Stomach (tissue), 8 donors: ENCODE measurements at regions not wholly inside any gene's neighbourhood (a gene's known extent, or its start where the extent isn't known, plus 50 kb on each side); places are given as distances from the start of the nearest gene placed in this dataset.

Experiments used
- DNase-seq, 2 donors: peaks; one replicate each; pipeline versions ENCODE4 v3.0.0 to v3.0.0-alpha.2; 2013 to 2019
- H3K27ac ChIP-seq, 5 donors: fragments of 200-600 bp in 4 of 5; sonication (generic) in 4 of 5; one replicate each; pipeline ENCODE4 v1.5.1; 2013 to 2019; ENCODE audit warnings: mild to moderate bottlenecking in 1 of 5, moderate library complexity in 1 of 5
- H3K27me3 ChIP-seq, 3 donors: fragments of 200-600 bp; sonication (generic); one replicate each; pipeline ENCODE4 v1.5.1; 2017 to 2019; ENCODE audit warnings: mixed run types in 1 of 3
- H3K36me3 ChIP-seq, 4 donors: fragments of 200-600 bp; sonication (generic); 1 replicate in 3 of 4; 2 replicates in 1 of 4; pipeline ENCODE4 v1.5.1; 2016 to 2019
- H3K4me1 ChIP-seq, 4 donors: fragments of 200-600 bp; sonication (generic); one replicate each; pipeline ENCODE4 v1.5.1; 2016 to 2019
- H3K4me3 ChIP-seq, 4 donors: fragments of 200-600 bp; sonication (generic) in 3 of 4; one replicate each; pipeline ENCODE4 v1.5.1; 2016 to 2019; ENCODE audit warnings: mild to moderate bottlenecking in 1 of 4
- H3K9me3 ChIP-seq, 4 donors: fragments of 200-600 bp; sonication (generic); one replicate each; pipeline ENCODE4 v1.5.1; 2016 to 2019
- EP300 ChIP-seq: sonication (generic); formaldehyde crosslinking; IDR thresholded peaks from one replicate; pipeline ENCODE4 v1.6.1; 2017; ENCODE audit warnings: antibody characterized with exemption
- POLR2A ChIP-seq, 4 donors: fragments of 450-650 bp; IDR thresholded peaks; one replicate each; pipeline ENCODE4 v1.6.1; 2016; ENCODE audit warnings: antibody characterized with exemption in 4 of 4, control low read depth in 2 of 4, mild to moderate bottlenecking in 1 of 4, moderate library complexity in 1 of 4
- POLR2AphosphoS5 ChIP-seq, 3 donors: sonication (generic); formaldehyde crosslinking; IDR thresholded peaks; one replicate each; pipeline ENCODE4 v1.6.1; 2016; ENCODE audit warnings: antibody characterized with exemption in 3 of 3
- WGBS, 5 donors: extraction: QIAGEN DNeasy Blood & Tissue Kit in 3 of 5; methylation state at CpG; one replicate each; pipeline versions ENCODE4 v1.1.5 to v1.1.7; 2013 to 2018; 5-methylcytosine and 5-hydroxymethylcytosine counted together
- intact Hi-C: fragments of 100-400 bp; cut with DNase I; formaldehyde crosslinking; loops from one replicate; pipeline ENCODE4 v1.15.1; 2023; ENCODE audit warnings: low total_unique reads
- TF ChIP-seq, protein P1 (sequence below), 7 experiments: fragments of 450-650 bp in 4 of 7; fragments of 200-600 bp in 3 of 7; sonication (generic) in 3 of 7; IDR thresholded peaks; one replicate each; pipeline ENCODE4 v1.5.1; 2016 to 2019; ENCODE audit warnings: antibody characterized with exemption in 7 of 7, control low read depth in 2 of 7, mild to moderate bottlenecking in 1 of 7
- donor health status: healthy with polysubstance abuse.
- donor health status: Bipolar disorder and iron deficiency.
- donor health status: healthy.

DNA sequence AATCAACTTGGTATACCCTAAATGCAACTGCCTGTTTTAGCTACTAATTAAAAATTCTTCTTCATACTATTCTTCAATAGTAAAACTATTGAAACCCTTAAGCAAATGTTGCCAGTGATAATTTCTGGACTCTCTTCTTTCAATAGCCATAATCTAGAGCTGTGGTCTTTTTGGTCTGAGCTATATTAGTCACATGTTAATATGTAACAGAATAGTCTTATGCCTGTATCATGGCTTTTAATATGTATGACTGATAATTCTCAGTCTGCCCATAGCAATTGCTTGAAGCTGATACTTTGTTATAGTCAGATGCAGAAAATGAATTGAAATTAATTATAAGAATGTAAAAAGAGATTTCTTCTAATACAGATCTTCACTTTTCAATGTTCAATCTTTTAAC is 1871.9 kb upstream of the CDH6 start:
- Histone ChIP-seq H3K9me3 (no peaks in the 10 kb centered on the region), H3K27me3 (no peaks in the 10 kb centered on the region), H3K4me3 (no peak overlapping the region), H3K4me1 (no peaks in the 10 kb centered on the region), H3K27ac (no peak overlapping the region), H3K36me3 (no peaks in the 10 kb centered on the region)
- DNase-seq = no peak
- intact Hi-C loops = no loop called here
- TF ChIP-seq POLR2A (IDR thresholded peaks at IDR 0.05) = no peak
- no peak for TF ChIP-seq EP300
- TF ChIP-seq, protein P1, sequence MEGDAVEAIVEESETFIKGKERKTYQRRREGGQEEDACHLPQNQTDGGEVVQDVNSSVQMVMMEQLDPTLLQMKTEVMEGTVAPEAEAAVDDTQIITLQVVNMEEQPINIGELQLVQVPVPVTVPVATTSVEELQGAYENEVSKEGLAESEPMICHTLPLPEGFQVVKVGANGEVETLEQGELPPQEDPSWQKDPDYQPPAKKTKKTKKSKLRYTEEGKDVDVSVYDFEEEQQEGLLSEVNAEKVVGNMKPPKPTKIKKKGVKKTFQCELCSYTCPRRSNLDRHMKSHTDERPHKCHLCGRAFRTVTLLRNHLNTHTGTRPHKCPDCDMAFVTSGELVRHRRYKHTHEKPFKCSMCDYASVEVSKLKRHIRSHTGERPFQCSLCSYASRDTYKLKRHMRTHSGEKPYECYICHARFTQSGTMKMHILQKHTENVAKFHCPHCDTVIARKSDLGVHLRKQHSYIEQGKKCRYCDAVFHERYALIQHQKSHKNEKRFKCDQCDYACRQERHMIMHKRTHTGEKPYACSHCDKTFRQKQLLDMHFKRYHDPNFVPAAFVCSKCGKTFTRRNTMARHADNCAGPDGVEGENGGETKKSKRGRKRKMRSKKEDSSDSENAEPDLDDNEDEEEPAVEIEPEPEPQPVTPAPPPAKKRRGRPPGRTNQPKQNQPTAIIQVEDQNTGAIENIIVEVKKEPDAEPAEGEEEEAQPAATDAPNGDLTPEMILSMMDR (IDR thresholded peaks at IDR 0.05) = no peak
- no peak for TF ChIP-seq POLR2AphosphoS5 (IDR thresholded peaks at IDR 0.05)

- 85 to 100% (median 89%) methylated on average over 1 of the region's 1 CpG for WGBS, 5 donors
- intact Hi-C loops = no loop called here
- no peak overlapping the region for H3K27ac ChIP-seq
- H3K9me3 ChIP-seq = no peaks in the 10 kb centered on the region
- DNase-seq = no peak
- TF ChIP-seq, protein P1 (IDR thresholded peaks at IDR 0.05) = no peak
- TF ChIP-seq EP300 (no peak), POLR2AphosphoS5 (IDR thresholded peaks at IDR 0.05) (no peak), POLR2A (IDR thresholded peaks at IDR 0.05) (no peak)
- H3K4me3 ChIP-seq = no peak overlapping the region
- H3K27me3 ChIP-seq = no peaks in the 10 kb centered on the region
- H3K4me1 ChIP-seq = no peaks in the 10 kb centered on the region
- H3K36me3 ChIP-seq = no peaks in the 10 kb centered on the region
Observed at GRCh38 chr5:29309359-29309758, 1884.1 kb upstream of the CDH6 start.

DNA sequence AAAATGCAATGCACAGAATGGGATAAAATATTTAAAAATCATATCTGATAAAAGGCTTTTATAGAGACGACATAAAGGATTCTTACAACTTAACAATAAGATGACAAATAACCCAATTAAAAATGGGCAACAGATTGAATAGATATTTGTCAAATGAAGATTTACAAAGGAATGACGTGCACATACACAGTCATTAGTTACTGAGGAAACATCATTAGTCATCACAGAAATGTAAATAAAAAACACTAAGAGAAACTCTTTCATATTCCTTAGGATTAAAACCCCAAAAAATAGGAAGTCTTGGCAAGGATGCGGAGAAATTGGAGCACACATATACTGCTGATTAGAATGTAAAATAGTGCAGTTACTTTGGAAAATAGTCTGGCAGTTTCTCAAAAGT is 1886.0 kb upstream of the CDH6 start:
- peak in 1 of 2 donors; percentile 2 for DNase-seq
- WGBS, 5 donors = 36 to 57% (median 50%) methylated on average over 3 of the region's 3 CpGs
- no peaks in the 10 kb centered on the region for H3K36me3 ChIP-seq
- H3K27ac ChIP-seq = no peak overlapping the region
- no peaks in the 10 kb centered on the region for H3K4me1 ChIP-seq
- intact Hi-C loops = no loop called here
- no peak overlapping the region for H3K4me3 ChIP-seq
- no peak for TF ChIP-seq POLR2AphosphoS5 (IDR thresholded peaks at IDR 0.05)
- TF ChIP-seq POLR2A (IDR thresholded peaks at IDR 0.05) = no peak
- no peaks in the 10 kb centered on the region for H3K27me3 ChIP-seq
- H3K9me3 ChIP-seq = no peaks in the 10 kb centered on the region

DNA sequence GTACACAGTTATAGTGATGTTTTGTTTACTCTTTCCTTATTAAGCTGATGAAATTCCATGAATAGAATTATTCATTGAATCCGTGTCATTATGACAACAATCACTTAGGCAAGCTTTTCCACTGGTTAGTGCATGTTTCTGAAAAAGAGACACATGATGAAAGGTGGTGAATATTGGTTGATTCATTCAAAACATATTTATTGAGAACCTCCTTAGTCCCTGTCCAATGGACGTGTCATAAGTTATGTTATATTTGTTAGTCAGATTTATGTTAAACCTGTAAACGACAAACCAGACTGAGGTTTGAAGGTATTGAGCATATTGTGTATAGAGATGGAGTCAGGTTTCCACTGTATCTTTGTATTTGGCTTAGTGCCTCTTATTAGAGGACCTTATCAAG is 1888.9 kb upstream of the CDH6 start:
- Histone ChIP-seq H3K9me3 (peaks cover 0 to 7% (median 0%) of the 10 kb centered on the region in 4 donors), H3K36me3 (no peaks in the 10 kb centered on the region), H3K4me3 (no peak overlapping the region), H3K27ac (no peak overlapping the region), H3K27me3 (no peaks in the 10 kb centered on the region), H3K4me1 (no peaks in the 10 kb centered on the region)
- WGBS, 5 donors = 70 to 80% (median 75%) methylated on average over 3 of the region's 3 CpGs
- DNase-seq = no peak
- intact Hi-C loops = no loop called here
- TF ChIP-seq, protein P1 (IDR thresholded peaks at IDR 0.05) = no peak
- TF ChIP-seq EP300 (no peak), POLR2A (IDR thresholded peaks at IDR 0.05) (no peak), POLR2AphosphoS5 (IDR thresholded peaks at IDR 0.05) (no peak)

DNA sequence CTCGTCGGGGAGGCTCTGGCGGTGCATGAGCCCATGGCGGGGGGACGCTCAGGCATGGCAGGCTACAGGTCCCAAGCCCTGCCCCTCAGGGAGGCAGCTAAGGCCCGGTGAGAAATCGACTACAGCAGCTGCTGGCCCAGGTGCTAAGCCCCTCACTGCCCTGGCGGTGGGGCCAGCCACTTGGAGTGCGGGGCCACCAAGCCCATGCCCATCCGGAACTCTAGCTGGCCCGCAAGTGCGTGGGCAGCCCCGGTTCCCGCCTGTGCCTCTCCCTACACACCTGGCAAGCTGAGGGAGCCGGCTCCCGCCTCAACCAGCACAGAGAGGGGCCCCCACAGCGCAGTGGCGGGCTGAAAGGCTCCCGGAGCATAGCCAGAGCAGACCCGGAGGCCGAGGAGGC is 1896.9 kb upstream of the CDH6 start:
- no peak for TF ChIP-seq POLR2A (IDR thresholded peaks at IDR 0.05)
- no peak for TF ChIP-seq POLR2AphosphoS5 (IDR thresholded peaks at IDR 0.05)
- TF ChIP-seq EP300 = no peak
- TF ChIP-seq, protein P1 (IDR thresholded peaks at IDR 0.05) = no peak
- WGBS, 5 donors = 89 to 92% (median 91%) methylated on average over 7 to 21 of the region's 21 CpGs
- peak in 1 of 2 donors; percentile 1 for DNase-seq

More for the DNA sequence above, 1896.9 kb upstream of the CDH6 start:
- Histone ChIP-seq H3K27ac (no peak overlapping the region), H3K36me3 (no peaks in the 10 kb centered on the region), H3K4me1 (no peaks in the 10 kb centered on the region), H3K9me3 (peaks cover 0 to 14% (median 6%) of the 10 kb centered on the region in 4 donors), H3K4me3 (no peak overlapping the region), H3K27me3 (no peaks in the 10 kb centered on the region)
- intact Hi-C loops = no loop called here
